ENCODE measurements at regions not wholly inside any gene's neighbourhood (a gene's known extent, or its start where the extent isn't known, plus 50 kb on each side); places are given as distances from the start of the nearest gene placed in this dataset.

DNA sequence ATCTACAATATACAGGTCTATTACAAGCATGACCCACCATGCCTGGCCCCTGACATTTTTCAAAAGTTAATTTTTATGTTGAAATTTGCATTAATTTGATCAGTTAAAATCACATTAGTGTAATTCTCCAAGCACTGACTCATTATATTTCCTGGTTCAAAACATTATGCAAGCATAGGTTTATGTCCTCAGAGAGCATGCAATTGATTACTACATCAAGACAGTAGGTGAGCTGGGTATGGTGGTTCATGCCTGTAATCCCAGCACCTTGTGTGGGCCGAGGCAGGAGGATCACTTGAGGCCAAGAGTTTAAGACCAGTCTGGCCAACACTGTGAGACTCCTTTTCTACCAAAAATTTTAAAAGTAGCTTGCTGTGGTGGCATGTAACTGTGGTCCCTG lies 248.8 kb upstream of the KLHL1 start:
- TF ChIP-seq, protein P1, sequence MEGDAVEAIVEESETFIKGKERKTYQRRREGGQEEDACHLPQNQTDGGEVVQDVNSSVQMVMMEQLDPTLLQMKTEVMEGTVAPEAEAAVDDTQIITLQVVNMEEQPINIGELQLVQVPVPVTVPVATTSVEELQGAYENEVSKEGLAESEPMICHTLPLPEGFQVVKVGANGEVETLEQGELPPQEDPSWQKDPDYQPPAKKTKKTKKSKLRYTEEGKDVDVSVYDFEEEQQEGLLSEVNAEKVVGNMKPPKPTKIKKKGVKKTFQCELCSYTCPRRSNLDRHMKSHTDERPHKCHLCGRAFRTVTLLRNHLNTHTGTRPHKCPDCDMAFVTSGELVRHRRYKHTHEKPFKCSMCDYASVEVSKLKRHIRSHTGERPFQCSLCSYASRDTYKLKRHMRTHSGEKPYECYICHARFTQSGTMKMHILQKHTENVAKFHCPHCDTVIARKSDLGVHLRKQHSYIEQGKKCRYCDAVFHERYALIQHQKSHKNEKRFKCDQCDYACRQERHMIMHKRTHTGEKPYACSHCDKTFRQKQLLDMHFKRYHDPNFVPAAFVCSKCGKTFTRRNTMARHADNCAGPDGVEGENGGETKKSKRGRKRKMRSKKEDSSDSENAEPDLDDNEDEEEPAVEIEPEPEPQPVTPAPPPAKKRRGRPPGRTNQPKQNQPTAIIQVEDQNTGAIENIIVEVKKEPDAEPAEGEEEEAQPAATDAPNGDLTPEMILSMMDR (IDR thresholded peaks at IDR 0.05; ENCODE audit: insufficient read depth, low read length) = no peak
- no peak for DNase-seq (ENCODE audit: low read depth)
- no peak overlapping the region for H3K4me3 ChIP-seq (ENCODE audit: low read depth, low read length)

DNA sequence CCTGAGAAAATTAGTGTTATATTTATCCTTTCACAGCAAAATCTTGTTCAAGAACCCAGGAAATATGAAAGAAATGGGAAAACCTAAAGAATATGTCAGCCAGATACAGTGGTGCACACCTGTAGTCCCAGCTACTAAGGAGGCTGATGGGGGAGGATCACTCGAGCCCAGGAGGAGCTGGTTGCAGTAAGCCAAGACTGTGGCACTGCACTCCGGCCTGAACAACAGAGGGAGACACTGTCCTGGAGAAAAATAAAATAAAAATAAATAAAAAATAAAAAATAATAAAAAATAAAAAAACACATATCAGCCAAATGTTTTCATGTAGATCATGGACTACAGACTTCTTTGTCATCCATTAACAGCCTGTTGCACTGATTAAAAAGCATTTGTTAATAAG lies 244.8 kb upstream of the KLHL1 start:
- H3K4me3 ChIP-seq (ENCODE audit: low read depth, low read length) = no peak overlapping the region
- DNase-seq (ENCODE audit: low read depth) = no peak
- TF ChIP-seq, protein P1 (IDR thresholded peaks at IDR 0.05; ENCODE audit: insufficient read depth, low read length) = no peak

DNA sequence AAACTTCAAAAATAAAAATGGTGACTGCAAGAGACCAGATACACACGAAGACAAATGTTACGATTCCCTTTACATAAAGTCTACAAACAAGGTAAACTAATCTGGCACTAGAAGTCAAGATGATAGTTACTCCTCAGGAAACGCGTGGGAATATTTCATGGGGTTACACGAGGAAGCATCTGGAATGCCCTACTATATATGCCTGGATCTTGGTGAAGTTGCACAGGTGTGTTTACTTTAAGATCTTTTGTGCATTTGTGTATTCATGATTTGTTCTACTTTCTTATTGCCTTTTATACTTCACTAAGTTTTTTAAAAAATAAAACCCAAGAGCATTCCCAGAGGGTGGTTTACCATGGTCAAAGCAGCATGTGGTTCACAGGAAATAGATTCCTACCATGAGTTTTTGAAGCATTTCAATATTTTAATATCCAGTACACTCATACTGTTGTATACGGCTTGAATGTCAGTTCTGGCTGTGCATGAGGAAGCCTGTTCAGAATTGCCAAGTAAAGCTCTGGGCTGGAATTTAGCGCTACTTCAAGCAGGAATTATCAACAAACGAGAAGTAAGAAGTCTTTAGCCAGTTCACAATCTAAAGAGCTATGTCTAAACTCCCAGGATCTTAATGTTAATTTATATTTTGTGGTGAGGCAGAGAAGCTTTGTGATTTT lies 239.8 kb upstream of the KLHL1 start:
- no peak for DNase-seq (ENCODE audit: low read depth)
- TF ChIP-seq, protein P1 (IDR thresholded peaks at IDR 0.05; ENCODE audit: insufficient read depth, low read length) = no peak
- H3K4me3 ChIP-seq (ENCODE audit: low read depth, low read length) = no peak overlapping the region

DNA sequence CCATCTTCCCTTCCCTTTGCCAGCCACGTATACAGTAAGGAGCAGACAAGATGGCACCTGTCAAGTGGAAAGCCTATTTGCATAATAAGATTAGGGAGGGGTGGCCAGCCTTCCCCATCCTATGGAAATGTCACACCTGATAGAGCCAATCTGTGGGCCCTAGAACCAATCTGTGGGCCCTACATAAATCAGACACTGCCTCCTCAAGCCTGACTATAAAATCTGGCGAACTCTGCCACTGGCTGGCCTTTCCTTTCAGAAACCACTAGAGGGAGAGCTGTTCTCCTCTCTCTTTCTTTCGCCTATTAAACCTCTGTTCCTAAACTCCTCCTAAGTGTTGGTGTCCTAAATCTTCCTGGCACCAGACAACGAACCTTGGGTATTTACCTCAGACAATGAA lies 231.5 kb upstream of the KLHL1 start:
- DNase-seq (ENCODE audit: low read depth) = no peak
- TF ChIP-seq, protein P1 (IDR thresholded peaks at IDR 0.05; ENCODE audit: insufficient read depth, low read length) = no peak
- no peak overlapping the region for H3K4me3 ChIP-seq (ENCODE audit: low read depth, low read length)

DNA sequence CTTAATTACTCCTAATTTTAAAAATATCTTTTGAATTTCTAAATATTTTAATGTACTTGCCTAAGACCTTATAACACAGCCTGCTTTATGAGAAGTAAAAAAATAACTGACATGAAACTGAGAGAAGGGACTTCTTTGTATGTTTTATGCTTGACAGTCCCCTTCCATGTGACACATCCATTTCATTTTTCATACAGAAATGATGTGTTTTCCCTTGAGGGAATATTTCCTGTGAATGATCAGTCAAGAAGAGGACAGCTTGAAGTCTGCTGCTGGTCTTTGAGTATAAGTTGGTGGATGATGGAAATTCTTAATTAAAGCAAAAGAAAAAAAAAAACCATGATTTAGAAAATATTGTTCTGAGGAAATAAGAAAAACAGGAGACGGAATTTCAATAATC lies 230.4 kb upstream of the KLHL1 start:
- DNase-seq (ENCODE audit: low read depth) = no peak
- H3K4me3 ChIP-seq (ENCODE audit: low read depth, low read length) = no peak overlapping the region
- TF ChIP-seq, protein P1 (IDR thresholded peaks at IDR 0.05; ENCODE audit: insufficient read depth, low read length) = no peak

DNA sequence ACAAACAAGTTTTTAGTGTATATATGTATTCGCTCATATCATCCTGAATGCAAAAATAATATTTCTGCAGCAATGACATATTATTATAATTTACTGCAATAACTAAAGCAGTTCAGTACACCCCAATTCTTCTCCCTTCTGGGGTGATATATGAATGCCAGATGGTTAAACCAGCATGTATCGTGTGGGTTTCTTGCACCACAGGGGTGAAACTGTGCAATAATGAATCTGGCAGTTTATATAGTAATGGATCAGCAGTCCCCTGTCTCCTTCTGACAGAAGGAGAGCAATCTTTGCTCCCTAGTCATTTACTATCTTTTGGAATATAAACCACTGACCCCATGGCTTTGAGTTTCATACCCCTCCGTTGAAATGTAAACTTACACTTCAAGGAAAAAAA lies 228.6 kb upstream of the KLHL1 start:
- TF ChIP-seq, protein P1 (IDR thresholded peaks at IDR 0.05; ENCODE audit: insufficient read depth, low read length) = no peak
- no peak overlapping the region for H3K4me3 ChIP-seq (ENCODE audit: low read depth, low read length)
- DNase-seq (ENCODE audit: low read depth) = no peak

DNA sequence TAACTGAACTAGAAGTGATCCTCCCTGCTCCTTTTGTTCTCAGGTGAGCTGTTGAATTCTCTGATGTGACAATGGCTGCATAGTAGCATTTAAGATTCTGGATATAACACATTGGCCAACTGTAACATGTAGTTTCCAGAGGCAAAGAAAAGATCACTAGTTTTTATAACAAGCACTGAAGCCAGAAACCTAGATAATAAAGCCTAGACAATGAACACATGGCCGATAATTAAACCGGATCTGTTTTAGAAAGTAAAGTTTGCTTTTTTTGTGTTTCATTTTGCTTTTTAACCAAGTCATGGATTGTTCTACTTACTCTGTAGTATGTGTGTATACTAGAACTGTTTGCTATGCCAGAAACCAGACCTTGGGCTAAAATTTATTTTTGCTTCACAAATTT lies 225.5 kb upstream of the KLHL1 start:
- no peak overlapping the region for H3K4me3 ChIP-seq (ENCODE audit: low read depth, low read length)
- TF ChIP-seq, protein P1 (IDR thresholded peaks at IDR 0.05; ENCODE audit: insufficient read depth, low read length) = no peak
- no peak for DNase-seq (ENCODE audit: low read depth)

Measured in fibroblast of the aortic adventitia (primary cell).